Lower lobe of right lung (tissue), 2 donors: ENCODE measurements at regions not wholly inside any gene's neighbourhood (a gene's known extent, or its start where the extent isn't known, plus 50 kb on each side); places are given as distances from the start of the nearest gene placed in this dataset.

ENCODE experiments used
- ATAC-seq, 2 donors: fragments of 200-7000 bp; cut with Tn5 transposase; one replicate each; pipeline ENCODE4 v1.9.1; 2020 to 2022; ENCODE audit warnings: mild to moderate bottlenecking in 2 of 2, moderate library complexity in 2 of 2
- DNase-seq: peaks from one replicate; pipeline ENCODE4 v3.0.0-alpha.2; 2020
- H3K27ac ChIP-seq: fragments of 200-600 bp; one replicate; pipeline ENCODE4 v1.8.0; 2022
- H3K27me3 ChIP-seq: fragments of 200-600 bp; one replicate; pipeline ENCODE4 v1.8.0; 2022; ENCODE audit warnings: low read depth
- H3K36me3 ChIP-seq: fragments of 200-600 bp; one replicate; pipeline ENCODE4 v1.8.0; 2022; ENCODE audit warnings: mild to moderate bottlenecking
- H3K4me1 ChIP-seq: fragments of 200-600 bp; one replicate; pipeline ENCODE4 v1.8.0; 2022
- H3K4me3 ChIP-seq: fragments of 200-600 bp; one replicate; pipeline ENCODE4 v1.8.0; 2022; ENCODE audit warnings: mild to moderate bottlenecking
- H3K9me3 ChIP-seq: fragments of 200-600 bp; one replicate; pipeline ENCODE4 v1.8.0; 2022
- intact Hi-C: fragments of 100-400 bp; cut with DNase I; formaldehyde crosslinking; loops from one replicate; pipeline ENCODE4 v1.11.0; 2022
- TF ChIP-seq, protein P1 (sequence below): fragments of 200-600 bp; IDR thresholded peaks from one replicate; pipeline ENCODE4 v1.8.0; 2022; ENCODE audit warnings: antibody characterized with exemption, mild to moderate bottlenecking
- donor health status: DM: no; HTN: yes; CAD: no; lungs with severe emphysema.

DNA sequence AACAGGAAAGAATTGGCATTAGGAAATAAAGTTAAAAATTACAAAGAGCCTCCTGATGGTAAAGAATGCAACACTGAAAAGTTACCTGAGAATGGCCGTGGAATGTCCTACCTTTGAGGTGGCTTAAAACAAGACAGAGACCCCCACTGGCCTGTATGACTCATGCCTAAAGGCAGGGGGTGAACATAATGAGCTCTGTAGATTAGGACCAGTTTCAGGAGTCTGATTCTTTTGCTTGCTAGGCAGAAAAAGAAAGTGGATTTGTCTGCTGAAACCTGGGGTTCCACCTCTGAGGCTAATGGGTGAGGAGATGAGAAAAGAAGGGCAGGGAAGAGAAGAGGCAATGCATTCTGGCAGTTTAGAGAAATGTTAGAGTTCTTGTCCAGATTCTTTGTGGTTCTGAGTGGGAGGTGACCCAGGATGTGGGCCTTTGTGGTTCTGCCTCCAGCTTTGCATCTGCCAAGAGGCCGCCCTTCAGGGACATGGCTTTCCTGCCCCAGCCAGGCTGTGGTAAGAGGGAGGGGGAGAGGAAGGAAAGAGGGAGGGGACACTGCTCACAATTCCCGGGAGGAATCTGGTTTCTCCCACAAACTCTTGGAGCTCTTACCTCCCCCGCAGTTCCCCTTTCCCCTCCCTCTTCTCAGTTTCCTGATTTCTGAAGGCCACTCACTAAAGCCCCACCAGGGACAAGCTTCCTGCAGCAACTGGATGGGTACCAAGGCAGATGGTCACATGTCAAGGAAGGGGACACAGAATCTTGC, 109.6 kb downstream of the EFNB1 start:
- no peak overlapping the region for H3K27ac ChIP-seq
- intact Hi-C loops, result no loop called here
- no peak for DNase-seq

DNA sequence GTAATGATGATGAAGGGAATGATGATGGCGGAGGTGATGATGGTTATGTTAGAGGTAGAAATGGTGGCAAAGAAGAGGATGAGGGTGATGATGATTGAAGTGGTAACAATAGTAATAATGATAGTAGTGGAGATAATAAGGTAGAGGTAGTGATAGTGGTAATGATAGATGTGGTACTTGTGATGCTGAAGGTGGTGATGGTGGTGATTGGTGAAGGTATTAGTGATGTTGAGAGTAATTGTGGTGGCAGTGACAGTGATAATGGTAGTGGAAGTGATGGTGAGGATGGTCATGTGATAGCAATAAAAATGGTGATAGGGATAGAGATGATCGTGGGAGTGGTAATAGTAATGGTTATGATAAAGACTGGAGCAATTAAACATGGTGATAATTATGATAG, 108.8 kb downstream of the EFNB1 start:
- Histone ChIP-seq H3K36me3 (no peaks in the 10 kb centered on the region), H3K4me1 (no peaks in the 10 kb centered on the region), H3K9me3 (no peaks in the 10 kb centered on the region), H3K4me3 (no peak overlapping the region), H3K27me3 (no peaks in the 10 kb centered on the region), H3K27ac (no peak overlapping the region)
- intact Hi-C loops, result no loop called here
- ATAC-seq (no peak), DNase-seq (no peak)
- TF ChIP-seq, protein P1, sequence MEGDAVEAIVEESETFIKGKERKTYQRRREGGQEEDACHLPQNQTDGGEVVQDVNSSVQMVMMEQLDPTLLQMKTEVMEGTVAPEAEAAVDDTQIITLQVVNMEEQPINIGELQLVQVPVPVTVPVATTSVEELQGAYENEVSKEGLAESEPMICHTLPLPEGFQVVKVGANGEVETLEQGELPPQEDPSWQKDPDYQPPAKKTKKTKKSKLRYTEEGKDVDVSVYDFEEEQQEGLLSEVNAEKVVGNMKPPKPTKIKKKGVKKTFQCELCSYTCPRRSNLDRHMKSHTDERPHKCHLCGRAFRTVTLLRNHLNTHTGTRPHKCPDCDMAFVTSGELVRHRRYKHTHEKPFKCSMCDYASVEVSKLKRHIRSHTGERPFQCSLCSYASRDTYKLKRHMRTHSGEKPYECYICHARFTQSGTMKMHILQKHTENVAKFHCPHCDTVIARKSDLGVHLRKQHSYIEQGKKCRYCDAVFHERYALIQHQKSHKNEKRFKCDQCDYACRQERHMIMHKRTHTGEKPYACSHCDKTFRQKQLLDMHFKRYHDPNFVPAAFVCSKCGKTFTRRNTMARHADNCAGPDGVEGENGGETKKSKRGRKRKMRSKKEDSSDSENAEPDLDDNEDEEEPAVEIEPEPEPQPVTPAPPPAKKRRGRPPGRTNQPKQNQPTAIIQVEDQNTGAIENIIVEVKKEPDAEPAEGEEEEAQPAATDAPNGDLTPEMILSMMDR, result no peak

More for the DNA sequence above, 109.6 kb downstream of the EFNB1 start:
- Histone ChIP-seq H3K36me3 (no peaks in the 10 kb centered on the region), H3K4me1 (no peaks in the 10 kb centered on the region), H3K27me3 (no peaks in the 10 kb centered on the region), H3K4me3 (no peak overlapping the region), H3K9me3 (no peaks in the 10 kb centered on the region)
- TF ChIP-seq, protein P1, result no peak
- no peak for ATAC-seq

DNA sequence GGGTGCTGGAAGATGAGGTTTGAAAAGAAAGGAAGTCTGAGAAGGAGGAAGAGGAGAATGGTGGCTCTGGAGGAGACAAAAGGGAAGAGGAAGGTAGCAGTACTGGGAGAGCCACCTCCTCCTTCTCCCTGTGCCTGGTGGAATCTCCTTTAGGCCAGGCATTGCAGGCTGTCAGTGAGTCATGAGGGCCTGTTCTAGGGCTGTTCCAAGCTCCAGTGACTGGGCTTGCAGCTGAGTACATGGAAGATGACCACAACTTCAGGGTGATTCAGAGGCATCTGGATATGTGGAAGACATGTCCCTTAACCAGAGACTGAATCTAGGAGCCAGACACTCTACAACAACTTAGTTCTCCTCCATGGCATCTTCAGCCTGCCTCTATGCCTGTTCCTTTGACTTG, 107.8 kb downstream of the EFNB1 start:
- no peak for DNase-seq
- TF ChIP-seq, protein P1, result no peak
- Histone ChIP-seq H3K9me3 (no peaks in the 10 kb centered on the region), H3K27ac (no peak overlapping the region), H3K4me3 (no peak overlapping the region), H3K27me3 (no peaks in the 10 kb centered on the region), H3K4me1 (no peaks in the 10 kb centered on the region), H3K36me3 (no peaks in the 10 kb centered on the region)
- intact Hi-C loops, result no loop called here
- ATAC-seq, result no peak

DNA sequence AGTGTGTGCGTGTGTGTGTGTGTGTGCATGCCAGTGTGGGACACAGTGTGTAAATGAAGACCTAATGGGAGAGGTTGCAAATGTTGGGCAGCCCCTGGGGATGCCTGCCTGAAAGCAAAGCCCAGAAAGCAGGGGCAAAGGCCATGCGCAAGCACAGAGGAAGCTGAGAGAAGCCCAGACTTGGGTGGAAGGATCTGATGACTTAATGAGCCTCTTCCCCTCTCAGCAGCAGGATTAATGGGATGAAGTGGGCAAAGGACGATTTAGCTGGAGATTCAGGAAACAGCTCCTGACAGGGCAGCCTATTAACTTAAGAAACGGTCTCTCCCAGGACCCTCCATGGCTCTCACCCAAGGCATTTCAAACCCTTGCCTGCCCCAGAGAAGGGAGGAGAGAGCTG, 107.3 kb downstream of the EFNB1 start:
- H3K27me3 ChIP-seq, result no peaks in the 10 kb centered on the region
- H3K36me3 ChIP-seq, result no peaks in the 10 kb centered on the region
- no peak for DNase-seq
- TF ChIP-seq, protein P1, result no peak
- no peak overlapping the region for H3K4me3 ChIP-seq
- intact Hi-C loops, result no loop called here
- no peaks in the 10 kb centered on the region for H3K9me3 ChIP-seq
- no peaks in the 10 kb centered on the region for H3K4me1 ChIP-seq
- ATAC-seq, result no peak
- no peak overlapping the region for H3K27ac ChIP-seq

DNA sequence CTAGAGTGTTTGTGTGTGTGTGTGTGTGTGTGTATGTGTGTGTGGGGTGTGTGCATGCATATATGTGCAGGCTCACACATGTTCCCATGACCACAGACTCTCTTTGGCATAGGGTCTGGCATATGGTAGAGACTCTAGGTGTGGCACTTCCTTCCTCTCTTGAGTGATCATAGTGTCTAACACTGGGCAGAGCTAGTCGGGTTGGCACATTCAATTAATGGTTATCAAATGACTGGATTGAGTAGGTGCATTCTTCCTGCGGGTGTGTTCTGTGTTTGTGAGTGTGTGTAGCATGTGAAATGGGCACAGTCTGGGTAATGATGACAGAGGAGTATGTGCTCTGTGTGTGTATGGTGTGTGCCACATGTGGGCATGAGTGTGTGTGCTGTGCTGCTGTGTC, 106.5 kb downstream of the EFNB1 start:
- Histone ChIP-seq H3K27me3 (no peaks in the 10 kb centered on the region), H3K36me3 (no peaks in the 10 kb centered on the region), H3K4me3 (no peak overlapping the region), H3K4me1 (no peaks in the 10 kb centered on the region), H3K9me3 (no peaks in the 10 kb centered on the region), H3K27ac (no peak overlapping the region)
- intact Hi-C loops, result no loop called here
- TF ChIP-seq, protein P1, result no peak
- no peak for ATAC-seq
- no peak for DNase-seq
